Mesothelial cell of epicardium (in vitro differentiated cells): ENCODE measurements at regions not wholly inside any gene's neighbourhood (a gene's known extent, or its start where the extent isn't known, plus 50 kb on each side); places are given as distances from the start of the nearest gene placed in this dataset.

ENCODE experiments used
- DNase-seq, 2 experiments: peaks; one replicate each; pipeline ENCODE4 v3.0.0; 2021; ENCODE audit warnings: low spot score in 2 of 2; ENCODE audit not compliant: unreplicated experiment in 2 of 2
- H3K27ac Mint-ChIP-seq: 2 replicates; pipeline ENCODE4 v1.8.0; 2021; ENCODE audit warnings: mixed read lengths
- H3K27me3 Mint-ChIP-seq: 2 replicates; pipeline ENCODE4 v1.8.0; 2021; ENCODE audit warnings: low read depth, mixed read lengths
- H3K36me3 Mint-ChIP-seq: 2 replicates; pipeline ENCODE4 v1.8.0; 2021; ENCODE audit warnings: mixed read lengths
- H3K4me1 Mint-ChIP-seq: 2 replicates; pipeline ENCODE4 v1.8.0; 2021; ENCODE audit warnings: mixed read lengths
- H3K4me3 Mint-ChIP-seq: 2 replicates; pipeline ENCODE4 v1.8.0; 2021; ENCODE audit warnings: mild to moderate bottlenecking, moderate library complexity, mixed read lengths
- H3K9me3 Mint-ChIP-seq: 2 replicates; pipeline ENCODE4 v1.8.0; 2021; ENCODE audit warnings: mixed read lengths
- TF ChIP-seq, protein P1 (sequence below): fragments of 200-600 bp; sonication (generic); IDR thresholded peaks from one replicate; pipeline ENCODE4 v1.5.0; 2021; ENCODE audit warnings: antibody characterized with exemption; ENCODE audit not compliant: unreplicated experiment

- Mint-ChIP-seq H3K4me1 (no peaks in the 10 kb centered on the region), H3K4me3 (no peak overlapping the region), H3K27me3 (no peaks in the 10 kb centered on the region), H3K27ac (no peak overlapping the region), H3K36me3 (no peaks in the 10 kb centered on the region), H3K9me3 (peaks cover 10% of the 10 kb centered on the region)
- TF ChIP-seq, protein P1, sequence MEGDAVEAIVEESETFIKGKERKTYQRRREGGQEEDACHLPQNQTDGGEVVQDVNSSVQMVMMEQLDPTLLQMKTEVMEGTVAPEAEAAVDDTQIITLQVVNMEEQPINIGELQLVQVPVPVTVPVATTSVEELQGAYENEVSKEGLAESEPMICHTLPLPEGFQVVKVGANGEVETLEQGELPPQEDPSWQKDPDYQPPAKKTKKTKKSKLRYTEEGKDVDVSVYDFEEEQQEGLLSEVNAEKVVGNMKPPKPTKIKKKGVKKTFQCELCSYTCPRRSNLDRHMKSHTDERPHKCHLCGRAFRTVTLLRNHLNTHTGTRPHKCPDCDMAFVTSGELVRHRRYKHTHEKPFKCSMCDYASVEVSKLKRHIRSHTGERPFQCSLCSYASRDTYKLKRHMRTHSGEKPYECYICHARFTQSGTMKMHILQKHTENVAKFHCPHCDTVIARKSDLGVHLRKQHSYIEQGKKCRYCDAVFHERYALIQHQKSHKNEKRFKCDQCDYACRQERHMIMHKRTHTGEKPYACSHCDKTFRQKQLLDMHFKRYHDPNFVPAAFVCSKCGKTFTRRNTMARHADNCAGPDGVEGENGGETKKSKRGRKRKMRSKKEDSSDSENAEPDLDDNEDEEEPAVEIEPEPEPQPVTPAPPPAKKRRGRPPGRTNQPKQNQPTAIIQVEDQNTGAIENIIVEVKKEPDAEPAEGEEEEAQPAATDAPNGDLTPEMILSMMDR: no peak
- no peak for DNase-seq
These were observed 397.5 kb upstream of the NOVA1 start for GRCh38 chr14:26995301-26995700.

DNA sequence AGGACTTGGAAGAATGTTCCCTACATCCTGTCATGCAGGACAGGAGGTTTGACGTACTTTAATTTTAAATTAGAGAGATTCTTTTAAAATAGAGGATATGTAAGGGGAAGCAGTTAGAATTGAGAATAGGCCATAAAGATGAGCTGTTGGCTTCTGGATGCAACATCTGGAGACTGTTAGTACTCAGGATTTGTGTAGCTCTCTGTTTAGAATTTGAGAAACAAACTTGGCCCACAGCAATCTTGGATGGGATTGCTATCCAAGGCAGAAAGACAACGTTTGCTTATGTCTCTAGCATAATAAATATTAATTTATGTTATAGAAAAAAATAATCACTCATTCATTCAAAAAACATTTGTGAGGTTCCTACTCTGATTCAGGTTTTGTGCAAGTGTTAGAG, 398.4 kb upstream of the NOVA1 start:
- no peaks in the 10 kb centered on the region for H3K27me3 Mint-ChIP-seq
- TF ChIP-seq, protein P1: no peak
- peaks cover 10% of the 10 kb centered on the region for H3K9me3 Mint-ChIP-seq
- no peaks in the 10 kb centered on the region for H3K36me3 Mint-ChIP-seq
- H3K4me1 Mint-ChIP-seq: no peaks in the 10 kb centered on the region
- DNase-seq: no peak
- H3K27ac Mint-ChIP-seq: no peak overlapping the region
- no peak overlapping the region for H3K4me3 Mint-ChIP-seq

DNA sequence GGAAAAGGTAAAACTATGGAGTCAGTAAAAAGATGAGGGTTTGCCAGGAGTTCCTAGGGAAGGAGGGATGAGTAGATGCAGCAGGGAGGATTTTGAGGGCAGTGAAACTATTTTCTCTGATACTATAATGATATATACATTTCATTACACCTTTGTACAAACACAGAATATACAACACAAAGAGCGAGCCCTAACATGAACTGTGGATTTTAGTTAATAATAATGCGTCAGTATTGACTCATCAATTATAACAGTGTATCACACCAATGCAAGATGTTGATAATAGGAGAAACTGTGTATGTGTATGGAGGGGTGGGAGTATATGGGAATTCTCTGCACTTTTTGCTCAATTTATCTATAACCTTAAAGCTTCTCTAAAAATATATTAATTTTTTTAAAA, 404.3 kb upstream of the NOVA1 start:
- peaks cover 19% of the 10 kb centered on the region for H3K9me3 Mint-ChIP-seq
- no peak overlapping the region for H3K27ac Mint-ChIP-seq
- H3K27me3 Mint-ChIP-seq: no peaks in the 10 kb centered on the region
- no peaks in the 10 kb centered on the region for H3K36me3 Mint-ChIP-seq
- TF ChIP-seq, protein P1: no peak
- H3K4me1 Mint-ChIP-seq: no peaks in the 10 kb centered on the region
- no peak for DNase-seq
- no peak overlapping the region for H3K4me3 Mint-ChIP-seq

GRCh38 chr14:27006570-27006969, 408.7 kb upstream of the NOVA1 start:
- Mint-ChIP-seq H3K27ac (no peak overlapping the region), H3K4me1 (no peaks in the 10 kb centered on the region), H3K36me3 (no peaks in the 10 kb centered on the region), H3K9me3 (peaks cover 17% of the 10 kb centered on the region), H3K27me3 (no peaks in the 10 kb centered on the region), H3K4me3 (no peak overlapping the region)
- DNase-seq: no peak
- TF ChIP-seq, protein P1: no peak

DNA sequence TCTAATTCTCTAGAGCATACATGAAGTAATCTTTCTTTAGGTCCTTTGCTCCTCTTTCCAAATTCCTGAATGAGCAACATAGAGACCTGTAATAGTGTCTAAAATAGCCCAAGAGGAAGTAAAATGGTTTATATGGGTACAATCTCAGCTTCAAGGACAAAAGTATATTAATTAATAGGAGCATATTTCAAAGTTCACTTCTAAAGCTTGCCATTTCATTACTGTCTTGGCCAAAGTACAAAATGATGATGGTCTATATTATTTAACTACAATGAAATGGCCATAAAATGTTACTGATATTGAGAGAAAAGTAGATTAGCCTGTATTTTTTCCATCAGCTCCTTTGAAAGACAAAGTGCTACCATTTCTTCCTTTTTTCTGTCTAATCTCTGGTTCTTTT, 410.4 kb upstream of the NOVA1 start:
- TF ChIP-seq, protein P1: no peak
- H3K36me3 Mint-ChIP-seq: no peaks in the 10 kb centered on the region
- H3K4me1 Mint-ChIP-seq: no peaks in the 10 kb centered on the region
- H3K4me3 Mint-ChIP-seq: no peak overlapping the region
- no peak for DNase-seq
- H3K27me3 Mint-ChIP-seq: no peaks in the 10 kb centered on the region
- peaks cover 11% of the 10 kb centered on the region for H3K9me3 Mint-ChIP-seq
- no peak overlapping the region for H3K27ac Mint-ChIP-seq

DNA sequence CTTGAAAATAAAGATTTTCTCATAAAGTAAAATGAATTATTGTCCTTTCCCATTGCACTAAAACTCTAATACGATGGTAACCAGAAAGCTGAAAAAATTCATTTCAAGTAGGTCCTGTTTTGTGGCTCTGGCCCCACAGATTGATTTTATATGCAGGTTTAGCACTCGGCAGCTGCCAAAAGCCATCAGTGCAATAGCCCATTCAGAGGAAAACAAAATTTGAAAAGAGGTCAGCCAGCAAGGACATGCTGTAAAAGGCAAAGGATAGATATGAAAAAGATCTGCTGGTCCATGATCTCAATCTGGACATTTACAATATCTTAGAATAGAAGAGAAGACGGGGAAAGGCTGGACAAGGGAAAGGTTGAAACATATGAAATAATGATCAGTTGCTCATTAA, 414.8 kb upstream of the NOVA1 start:
- no peak overlapping the region for H3K4me3 Mint-ChIP-seq
- peaks cover 4% of the 10 kb centered on the region for H3K27me3 Mint-ChIP-seq
- H3K27ac Mint-ChIP-seq: no peak overlapping the region
- H3K9me3 Mint-ChIP-seq: peaks cover 11% of the 10 kb centered on the region
- H3K36me3 Mint-ChIP-seq: no peaks in the 10 kb centered on the region
- TF ChIP-seq, protein P1: no peak
- DNase-seq: no peak
- H3K4me1 Mint-ChIP-seq: no peaks in the 10 kb centered on the region
